ENCODE measurements at regions not wholly inside any gene's neighbourhood (a gene's known extent, or its start where the extent isn't known, plus 50 kb on each side); places are given as distances from the start of the nearest gene placed in this dataset.

GRCh38 chr18:73737990-73738389 is 409.6 kb downstream of the FBXO15 start:
- TF ChIP-seq CTCF (IDR thresholded peaks at IDR 0.05; ENCODE audit: extremely low read depth, missing control alignments): no peak
- DNase-seq (ENCODE audit: low spot score): no peak

GRCh38 chr18:73735836-73736235 is 411.8 kb downstream of the FBXO15 start:
- no peak for TF ChIP-seq CTCF (IDR thresholded peaks at IDR 0.05; ENCODE audit: extremely low read depth, missing control alignments)
- DNase-seq (ENCODE audit: low spot score): no peak

GRCh38 chr18:73733806-73734314 is 413.8 kb downstream of the FBXO15 start:
- DNase-seq (ENCODE audit: low spot score): no peak

GRCh38 chr18:73733376-73733775 is 414.3 kb downstream of the FBXO15 start:
- no peak for DNase-seq (ENCODE audit: low spot score)
- TF ChIP-seq CTCF (IDR thresholded peaks at IDR 0.05; ENCODE audit: extremely low read depth, missing control alignments): no peak

More at GRCh38 chr18:73733806-73734314, 413.8 kb downstream of the FBXO15 start:
- TF ChIP-seq CTCF (IDR thresholded peaks at IDR 0.05; ENCODE audit: extremely low read depth, missing control alignments): no peak

GRCh38 chr18:73728657-73729056 is 419.0 kb downstream of the FBXO15 start:
- DNase-seq (ENCODE audit: low spot score): no peak
- no peak for TF ChIP-seq CTCF (IDR thresholded peaks at IDR 0.05; ENCODE audit: extremely low read depth, missing control alignments)

- DNase-seq (ENCODE audit: low spot score): no peak
These were observed 422.7 kb downstream of the FBXO15 start for GRCh38 chr18:73724958-73725357.

GRCh38 chr18:73719611-73720010 is 428.0 kb downstream of the FBXO15 start:
- no peak for TF ChIP-seq CTCF (IDR thresholded peaks at IDR 0.05; ENCODE audit: extremely low read depth, missing control alignments)
- no peak for DNase-seq (ENCODE audit: low spot score)

More at GRCh38 chr18:73724958-73725357, 422.7 kb downstream of the FBXO15 start:
- no peak for TF ChIP-seq CTCF (IDR thresholded peaks at IDR 0.05; ENCODE audit: extremely low read depth, missing control alignments)
